ENCODE measurements at regions not wholly inside any gene's neighbourhood (a gene's known extent, or its start where the extent isn't known, plus 50 kb on each side); places are given as distances from the start of the nearest gene placed in this dataset.

DNA sequence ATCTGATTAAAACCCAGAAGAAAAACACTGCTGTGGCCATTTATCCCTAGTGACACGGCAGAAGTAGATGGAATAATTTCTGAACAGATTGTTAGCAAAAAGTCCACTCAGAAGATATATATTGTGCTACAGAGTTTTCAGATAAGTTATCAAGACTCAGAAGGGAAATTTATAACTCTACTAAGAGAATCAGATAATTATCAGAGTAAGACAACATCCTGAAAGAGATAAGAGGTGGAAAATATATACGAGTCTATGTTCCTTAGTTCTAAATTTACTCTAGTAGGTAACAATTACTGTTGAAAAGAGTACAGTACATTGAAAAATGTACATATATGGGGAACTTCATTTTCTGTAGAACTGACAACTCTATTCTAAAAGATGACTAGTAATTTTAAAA lies 176.7 kb downstream of the GNAI1 start:
- TF ChIP-seq EZH2phosphoT487 (IDR thresholded peaks at IDR 0.05; ENCODE audit: insufficient read depth, low read depth) = no peak
- no peak for TF ChIP-seq EZH2 (IDR thresholded peaks at IDR 0.05; ENCODE audit: insufficient read depth, poor library complexity, severe bottlenecking)
